ENCODE measurements at regions not wholly inside any gene's neighbourhood (a gene's known extent, or its start where the extent isn't known, plus 50 kb on each side); places are given as distances from the start of the nearest gene placed in this dataset.
"Not testable (repeated sequence)": the region's sequence is repeated elsewhere in the genome, so short reads cannot be mapped to it uniquely, and the experiment has no call there.

- no peak for DNase-seq
Measured at GRCh38 chr5:114060866-114061265, 301.0 kb upstream of the KCNN2 start.

GRCh38 chr5:114062932-114063867 is 298.7 kb upstream of the KCNN2 start:
- no peak for DNase-seq

- no peak for DNase-seq
Measured at GRCh38 chr5:114065912-114066311, 296.0 kb upstream of the KCNN2 start.

- DNase-seq: no peak
Measured at GRCh38 chr5:114070093-114070722, 291.7 kb upstream of the KCNN2 start.

- DNase-seq: no peak
Measured at GRCh38 chr5:114089259-114089658, 272.6 kb upstream of the KCNN2 start.

- no peak for DNase-seq
Measured at GRCh38 chr5:114097570-114097969, 264.3 kb upstream of the KCNN2 start.

- no peak for DNase-seq
Measured at GRCh38 chr5:114099161-114099560, 262.7 kb upstream of the KCNN2 start.

- no peak for DNase-seq
Measured at GRCh38 chr5:114101153-114101552, 260.7 kb upstream of the KCNN2 start.

- DNase-seq: no peak
Measured at GRCh38 chr5:114113604-114114003, 248.3 kb upstream of the KCNN2 start.

- DNase-seq: no peak
Measured at GRCh38 chr5:114116981-114117380, 244.9 kb upstream of the KCNN2 start.

GRCh38 chr5:114118511-114118910 is 243.4 kb upstream of the KCNN2 start:
- no peak for DNase-seq

GRCh38 chr5:114120166-114120565 is 241.7 kb upstream of the KCNN2 start:
- no peak for DNase-seq

- no peak for DNase-seq
Measured at GRCh38 chr5:114122852-114123251, 239.0 kb upstream of the KCNN2 start.

- no peak for DNase-seq
Measured at GRCh38 chr5:114123654-114124053, 238.2 kb upstream of the KCNN2 start.

- no peak for DNase-seq
Measured at GRCh38 chr5:114146398-114146797, 215.5 kb upstream of the KCNN2 start.

- no peak for DNase-seq
Measured at GRCh38 chr5:114148253-114148652, 213.6 kb upstream of the KCNN2 start.

- DNase-seq: not testable (repeated sequence)
Measured at GRCh38 chr5:114148728-114149127, 213.1 kb upstream of the KCNN2 start.

GRCh38 chr5:114152656-114153360 is 209.1 kb upstream of the KCNN2 start:
- no peak for DNase-seq

- DNase-seq: no peak
Measured at GRCh38 chr5:114153392-114153791, 208.5 kb upstream of the KCNN2 start.

GRCh38 chr5:114153833-114154232 is 208.0 kb upstream of the KCNN2 start:
- no peak for DNase-seq

GRCh38 chr5:114166081-114166480 is 195.8 kb upstream of the KCNN2 start:
- DNase-seq: no peak

GRCh38 chr5:114174131-114174530 is 187.7 kb upstream of the KCNN2 start:
- DNase-seq: no peak

- no peak for DNase-seq
Measured at GRCh38 chr5:114174837-114175236, 187.0 kb upstream of the KCNN2 start.

- no peak for DNase-seq
Measured at GRCh38 chr5:114176356-114176755, 185.5 kb upstream of the KCNN2 start.
